ENCODE measurements at regions not wholly inside any gene's neighbourhood (a gene's known extent, or its start where the extent isn't known, plus 50 kb on each side); places are given as distances from the start of the nearest gene placed in this dataset.

DNA sequence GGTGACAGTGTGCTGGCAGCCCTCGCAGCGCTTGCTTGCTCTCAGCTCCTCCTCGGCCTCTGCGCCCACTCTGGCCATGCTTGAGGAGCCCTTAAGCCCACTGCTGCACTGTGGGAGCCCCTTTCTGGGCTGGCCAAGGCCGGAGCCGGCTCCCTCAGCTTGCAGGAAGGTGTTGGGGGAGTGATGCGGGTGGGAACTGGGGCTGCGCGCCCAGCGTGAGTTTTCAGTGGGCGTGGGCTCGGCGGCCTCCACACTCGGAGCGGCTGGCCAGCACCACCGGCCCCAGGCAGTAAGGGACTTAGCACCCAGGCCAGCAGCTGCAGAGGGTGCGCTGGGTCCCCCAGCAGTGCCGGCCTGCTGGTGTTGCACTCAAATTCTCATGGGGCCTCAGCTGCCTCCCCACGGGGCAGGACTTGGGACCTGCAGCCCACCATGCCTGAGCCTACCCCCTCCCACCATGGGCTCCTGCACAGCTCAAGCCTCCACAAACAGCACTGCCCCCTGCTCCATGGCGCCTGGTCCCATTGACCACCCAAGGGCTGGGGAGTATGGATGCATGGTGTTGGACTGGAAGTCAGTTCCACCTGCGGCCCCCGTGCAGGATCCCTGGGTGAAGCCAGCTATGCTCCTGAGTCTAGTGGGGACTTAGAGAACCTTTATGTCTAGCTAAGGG lies 223.1 kb upstream of the PTPRD start:
- no peak for DNase-seq (ENCODE audit: low read depth, low spot score)

- no peak for DNase-seq (ENCODE audit: low read depth, low spot score)
Observed at GRCh38 chr9:10843151-10843550, 230.3 kb upstream of the PTPRD start.

DNA sequence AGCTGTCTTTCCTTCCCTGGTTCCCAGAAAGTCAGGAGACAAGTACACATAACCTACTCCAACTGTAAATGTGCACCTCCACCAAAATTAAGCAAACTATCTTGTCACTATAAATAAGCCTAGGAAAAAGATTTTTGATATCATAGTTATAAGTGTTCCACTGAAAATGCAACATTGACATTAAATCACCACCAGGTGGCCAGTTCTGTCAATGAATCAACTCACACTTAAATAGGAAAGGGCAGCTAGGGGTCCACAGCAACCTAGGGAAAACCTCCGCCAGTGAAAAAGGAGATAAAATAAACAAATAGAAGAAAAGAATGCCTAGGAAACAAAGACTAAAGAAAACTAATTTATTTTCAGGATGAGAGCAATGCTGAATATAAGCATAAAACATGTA lies 243.0 kb upstream of the PTPRD start:
- no peak for DNase-seq (ENCODE audit: low read depth, low spot score)

DNA sequence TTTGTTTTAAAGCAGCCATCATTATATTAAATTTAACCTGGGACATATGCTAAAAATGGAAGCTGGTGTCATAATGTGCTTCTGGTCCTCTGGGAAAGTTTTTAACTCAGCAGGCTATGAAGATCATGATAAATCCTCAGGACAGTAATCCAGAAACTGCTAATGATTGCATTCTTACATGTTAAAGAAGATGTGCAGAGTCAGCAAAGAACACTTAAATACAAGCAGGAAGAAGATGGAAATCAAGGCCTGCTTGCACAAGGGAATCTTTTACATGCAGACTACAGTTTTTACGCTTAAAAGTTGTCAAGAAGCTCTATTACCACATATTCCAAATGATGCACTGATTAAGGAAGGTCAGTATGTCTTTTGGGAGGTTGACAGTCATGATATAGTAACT lies 246.0 kb upstream of the PTPRD start:
- DNase-seq (ENCODE audit: low read depth, low spot score) = no peak

DNA sequence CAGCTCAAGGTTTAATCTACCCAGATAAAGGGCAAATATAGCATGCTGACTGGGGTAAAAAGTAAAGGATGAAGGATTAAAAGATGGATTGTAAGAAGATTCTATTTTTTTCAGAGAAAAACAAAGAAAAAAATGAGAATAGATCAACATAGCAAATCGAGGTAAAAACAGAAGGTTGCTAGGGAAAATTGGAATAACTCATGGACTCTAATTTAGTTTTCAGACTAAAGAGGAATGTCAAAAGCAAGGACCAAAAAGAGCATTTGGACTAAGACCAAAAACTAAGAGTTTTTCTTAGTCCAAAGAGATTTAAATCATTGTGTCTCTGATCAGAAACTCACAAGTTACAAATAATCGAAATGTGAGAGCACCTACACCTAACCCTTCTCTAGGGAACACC lies 250.7 kb upstream of the PTPRD start:
- DNase-seq (ENCODE audit: low read depth, low spot score) = no peak

- DNase-seq (ENCODE audit: low read depth, low spot score) = no peak
Observed at GRCh38 chr9:10867194-10867593, 254.4 kb upstream of the PTPRD start.

GRCh38 chr9:10869687-10870086 lies 256.9 kb upstream of the PTPRD start:
- no peak for DNase-seq (ENCODE audit: low read depth, low spot score)

DNA sequence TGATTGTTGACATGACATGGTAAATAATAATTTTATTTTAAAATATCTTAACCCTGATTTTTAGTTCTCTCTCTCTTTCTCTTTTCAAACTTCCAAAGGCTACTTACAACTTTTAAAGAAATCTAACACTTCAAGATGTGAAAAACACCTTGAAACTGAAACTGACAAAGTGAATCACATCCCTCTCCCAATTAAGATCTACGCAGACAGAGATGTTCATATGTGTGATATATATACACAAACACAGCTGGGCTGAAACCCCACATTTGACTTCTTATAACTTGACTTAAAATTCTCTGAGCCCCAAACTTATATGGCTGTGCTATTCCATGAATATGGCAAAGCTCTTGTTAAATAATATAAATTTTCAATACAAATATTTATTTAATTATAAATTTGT lies 261.2 kb upstream of the PTPRD start:
- no peak for DNase-seq (ENCODE audit: low read depth, low spot score)

- DNase-seq (ENCODE audit: low read depth, low spot score) = no peak
Observed at GRCh38 chr9:10875752-10876151, 262.9 kb upstream of the PTPRD start.

DNA sequence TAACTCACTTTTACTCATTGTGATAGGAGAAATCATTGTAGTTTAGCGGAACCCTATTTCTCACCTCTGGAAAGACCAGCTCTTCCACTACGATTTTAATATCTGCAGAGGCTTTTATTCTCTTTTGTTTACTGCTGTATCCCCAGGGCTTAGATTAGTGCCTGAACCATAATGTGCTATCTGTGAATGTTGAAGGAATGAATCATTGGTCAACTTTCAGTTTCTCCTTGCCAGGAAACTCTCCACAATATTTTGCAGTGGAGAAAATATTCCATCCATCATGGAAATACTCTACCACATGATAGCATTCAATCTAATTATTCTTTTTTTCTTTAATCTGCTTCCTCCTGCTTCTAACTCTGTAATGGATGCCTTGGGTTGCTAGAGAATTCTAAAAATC lies 263.5 kb upstream of the PTPRD start:
- DNase-seq (ENCODE audit: low read depth, low spot score) = no peak

DNA sequence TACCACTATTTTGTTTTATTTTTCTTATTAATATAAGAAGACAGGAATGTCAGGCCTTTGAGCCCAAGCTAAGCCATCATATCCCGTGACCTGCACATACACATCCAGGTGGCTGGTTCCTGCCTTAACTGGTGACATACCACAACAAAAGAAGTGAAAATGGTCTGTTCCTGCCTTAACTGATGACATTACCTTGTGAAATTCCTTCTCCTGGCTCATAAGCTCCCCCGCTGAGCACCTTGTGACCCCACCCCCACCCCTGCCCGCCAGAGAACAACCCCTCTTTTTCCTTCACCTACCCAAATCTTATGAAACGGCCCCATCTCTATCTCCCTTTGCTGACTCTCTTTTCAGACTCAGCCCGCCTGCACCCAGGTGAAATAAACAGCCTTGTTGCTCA lies 277.5 kb upstream of the PTPRD start:
- peak; percentile 7 for DNase-seq (ENCODE audit: low read depth, low spot score)

GRCh38 chr9:10899509-10899908 lies 286.7 kb upstream of the PTPRD start:
- no peak for DNase-seq (ENCODE audit: low read depth, low spot score)

GRCh38 chr9:10903969-10904368 lies 291.2 kb upstream of the PTPRD start:
- DNase-seq (ENCODE audit: low read depth, low spot score) = no peak

DNA sequence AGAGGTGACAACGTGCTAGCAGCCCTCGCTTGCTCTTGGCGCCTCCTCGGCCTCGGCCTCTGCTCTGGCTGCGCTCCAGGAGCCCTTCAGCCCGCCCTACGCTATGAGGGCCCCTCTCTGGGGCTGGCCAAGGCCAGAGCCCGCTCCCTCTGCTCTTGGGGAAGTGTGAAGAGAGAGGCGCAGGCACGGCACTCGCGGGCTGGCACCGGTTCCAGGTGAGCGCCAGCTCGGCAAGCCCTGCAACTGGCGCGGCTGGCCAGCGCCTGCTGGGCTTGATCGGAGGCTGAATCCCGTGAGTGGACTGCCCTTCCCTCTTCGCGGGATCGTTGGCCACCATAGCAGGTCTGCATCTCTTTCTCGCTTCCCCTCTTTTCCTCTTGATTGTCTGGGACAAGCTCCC lies 298.0 kb upstream of the PTPRD start:
- DNase-seq (ENCODE audit: low read depth, low spot score) = no peak

DNA sequence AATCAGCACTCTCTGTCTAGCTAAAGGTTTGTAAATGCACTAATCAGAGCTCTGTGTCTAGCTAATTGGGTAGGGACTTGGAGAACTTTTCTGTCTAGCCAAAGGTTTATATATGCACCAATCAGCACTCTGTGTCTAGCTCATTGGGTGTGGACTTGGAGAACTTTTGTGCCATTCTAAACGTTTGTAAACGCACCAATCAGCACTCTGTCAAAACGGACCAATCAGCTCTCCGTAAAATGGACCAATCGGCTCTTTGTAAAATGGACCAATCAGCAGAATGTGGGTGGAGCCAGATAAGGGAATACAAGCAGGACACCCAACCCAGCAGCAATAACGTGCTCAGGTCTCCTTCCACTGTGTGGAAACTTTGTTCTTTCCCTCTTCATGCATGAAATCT lies 298.6 kb upstream of the PTPRD start:
- no peak for DNase-seq (ENCODE audit: low read depth, low spot score)

GRCh38 chr9:10917001-10917400 lies 304.2 kb upstream of the PTPRD start:
- no peak for DNase-seq (ENCODE audit: low read depth, low spot score)

DNA sequence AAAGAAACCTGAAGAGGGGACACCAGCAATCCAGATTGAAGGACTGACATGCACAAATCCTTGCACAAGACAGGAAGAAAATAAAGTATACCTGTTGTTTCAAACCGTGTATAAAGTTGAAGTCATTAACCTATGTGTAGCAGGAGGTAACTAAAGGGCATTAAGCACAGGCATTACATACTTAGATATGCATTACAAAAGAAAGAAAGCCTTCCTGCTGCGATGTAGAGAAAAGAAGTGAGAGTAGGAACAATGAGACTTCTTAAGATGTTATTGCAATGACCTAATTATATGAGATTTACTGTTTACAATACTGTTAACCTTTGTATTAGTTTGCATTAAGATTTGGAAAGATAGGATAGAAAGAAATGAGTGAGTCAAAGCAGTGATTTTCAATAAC lies 308.9 kb upstream of the PTPRD start:
- DNase-seq (ENCODE audit: low read depth, low spot score) = no peak

- no peak for DNase-seq (ENCODE audit: low read depth, low spot score)
Observed at GRCh38 chr9:10925896-10926295, 313.1 kb upstream of the PTPRD start.

DNA sequence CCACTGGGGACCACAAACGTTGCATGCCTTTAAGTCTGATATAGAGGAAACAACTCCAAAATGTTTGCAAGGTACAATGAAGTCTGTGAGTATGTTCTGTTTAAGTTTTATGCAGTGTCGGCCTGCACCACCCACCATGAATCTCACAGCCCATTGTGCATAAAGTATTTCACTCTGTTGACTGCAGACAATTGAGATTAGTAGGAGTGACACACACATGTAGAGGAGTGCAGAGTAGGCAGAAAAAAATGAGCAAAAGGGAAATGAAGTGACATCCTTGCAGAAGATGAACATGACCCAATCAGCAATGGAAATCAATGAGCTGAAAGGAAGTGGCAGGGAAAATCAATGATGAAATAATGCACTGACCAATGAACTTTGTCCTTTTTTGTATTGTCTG lies 315.6 kb upstream of the PTPRD start:
- no peak for DNase-seq (ENCODE audit: low read depth, low spot score)

DNA sequence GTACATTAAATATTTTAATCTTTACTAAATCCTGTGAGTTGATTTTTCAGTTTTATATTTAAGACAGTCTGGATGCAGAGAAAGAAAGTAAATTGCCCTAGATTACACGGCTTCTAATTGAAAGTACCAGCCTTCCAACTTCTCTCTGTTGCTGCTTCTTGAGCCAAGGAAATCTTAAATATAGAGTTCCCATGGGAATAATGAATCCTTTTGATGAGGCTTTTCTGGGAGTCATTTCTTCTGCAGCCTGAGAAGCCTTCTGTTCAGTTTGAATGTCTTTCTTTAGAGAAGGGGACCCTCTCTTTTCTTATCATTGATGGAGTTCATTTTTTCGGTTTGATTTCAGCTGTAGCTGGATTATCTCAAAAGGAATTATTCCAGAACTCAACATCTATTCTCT lies 317.3 kb upstream of the PTPRD start:
- no peak for DNase-seq (ENCODE audit: low read depth, low spot score)

DNA sequence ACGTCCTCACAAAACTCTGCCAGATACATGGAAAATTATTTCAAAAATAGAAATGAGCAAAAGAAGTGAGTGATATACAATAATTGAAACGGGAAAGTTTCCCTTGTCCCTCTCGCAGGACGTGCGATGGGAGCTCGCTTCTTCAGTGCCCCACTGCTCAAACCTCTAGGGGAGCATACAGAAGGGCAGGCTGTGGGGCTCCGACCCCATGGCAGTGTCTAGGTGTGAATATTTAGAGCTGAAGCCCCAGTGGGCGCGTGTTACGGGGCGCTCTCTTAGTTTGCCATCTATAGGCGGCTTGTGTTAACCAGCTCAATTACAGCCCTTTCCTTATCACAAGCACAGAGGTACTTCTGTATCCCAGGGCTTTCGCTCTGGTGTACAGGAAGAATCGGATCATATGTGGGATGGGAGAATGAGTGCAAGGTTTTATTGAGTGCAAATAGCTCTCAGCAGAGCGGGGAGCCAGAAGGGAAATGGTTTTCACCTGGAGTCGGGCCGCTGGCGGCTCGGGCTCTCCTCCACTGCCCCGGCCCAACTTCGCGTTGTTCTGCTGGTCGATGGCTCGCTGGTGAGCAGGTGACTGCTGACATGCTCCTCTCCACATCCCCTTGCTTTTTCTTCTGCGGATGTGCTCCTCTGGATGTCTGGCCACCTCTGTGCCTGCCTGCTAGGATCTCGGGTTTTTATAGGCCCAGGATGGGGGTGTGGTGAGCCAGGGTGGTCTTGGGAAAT lies 334.0 kb upstream of the PTPRD start:
- DNase-seq (ENCODE audit: low read depth, low spot score) = no peak

GRCh38 chr9:10957878-10958277 lies 345.1 kb upstream of the PTPRD start:
- no peak for DNase-seq (ENCODE audit: low read depth, low spot score)

DNA sequence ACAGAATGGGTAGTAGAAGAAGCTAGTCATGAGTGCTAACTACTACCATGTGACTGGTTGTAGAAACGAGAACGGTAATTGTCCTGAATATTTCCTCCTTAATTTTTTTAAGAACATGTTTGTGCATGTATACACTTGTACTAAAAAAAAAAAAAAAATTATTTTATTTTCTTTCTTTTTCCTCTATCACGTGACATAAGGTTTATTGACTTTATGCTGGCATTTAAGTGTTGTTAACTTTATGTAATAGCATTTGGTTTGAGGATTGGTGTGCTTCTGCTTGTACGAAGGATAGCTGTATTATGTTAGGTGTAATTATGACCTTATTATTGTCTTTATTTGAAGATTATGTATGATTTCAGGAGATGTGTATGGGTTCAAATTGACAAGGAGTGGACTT lies 349.1 kb upstream of the PTPRD start:
- no peak for DNase-seq (ENCODE audit: low read depth, low spot score)

DNA sequence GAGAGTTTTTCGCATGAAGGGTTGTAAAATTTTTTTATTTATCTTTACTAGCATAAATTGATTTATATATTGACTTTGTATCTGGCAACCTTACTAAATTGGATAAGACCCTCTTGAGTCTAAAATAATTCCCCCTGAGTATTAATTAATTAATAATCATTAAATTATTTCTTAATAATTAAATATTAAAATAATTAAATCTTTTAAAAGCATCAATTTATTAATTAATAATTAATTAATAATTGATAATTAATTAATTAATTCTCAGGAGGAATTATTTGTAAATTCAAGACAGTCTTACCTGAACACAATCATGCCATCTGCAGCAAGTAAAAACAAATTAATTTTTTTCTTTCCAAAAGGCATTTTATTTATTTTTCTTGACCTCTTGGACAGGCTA lies 370.4 kb upstream of the PTPRD start:
- no peak for DNase-seq (ENCODE audit: low read depth, low spot score)
